GM19239 (cell line): ENCODE measurements at regions not wholly inside any gene's neighbourhood (a gene's known extent, or its start where the extent isn't known, plus 50 kb on each side); places are given as distances from the start of the nearest gene placed in this dataset.
"Not testable (repeated sequence)": the region's sequence is repeated elsewhere in the genome, so short reads cannot be mapped to it uniquely, and the experiment has no call there.

Experiments
- DNase-seq: peaks from one replicate; pipeline ENCODE4 v3.0.0; 2011; ENCODE audit warnings: low spot score; ENCODE audit not compliant: insufficient read length
- FAIRE-seq: peaks from 2 replicates; lab custom pipeline; 2011; peaks lifted over from hg19 to GRCh38; lab: Jason Lieb, UNC

GRCh38 chr2:125935559-125935958 is 720.4 kb upstream of the GYPC start:
- no peak for DNase-seq
- FAIRE-seq: no peak

- DNase-seq (no peak), FAIRE-seq (no peak)
Measured at GRCh38 chr2:125942585-125943424, 713.2 kb upstream of the GYPC start.

GRCh38 chr2:125959047-125959446 is 696.9 kb upstream of the GYPC start:
- no peak for DNase-seq
- FAIRE-seq: no peak

- DNase-seq (no peak), FAIRE-seq (no peak)
Measured at GRCh38 chr2:125961739-125962138, 694.2 kb upstream of the GYPC start.

GRCh38 chr2:125979886-125980285 is 676.1 kb upstream of the GYPC start:
- DNase-seq: no peak
- no peak for FAIRE-seq

GRCh38 chr2:125983364-125983763 is 672.6 kb upstream of the GYPC start:
- DNase-seq: no peak
- FAIRE-seq: no peak

- FAIRE-seq (no peak), DNase-seq (no peak)
Measured at GRCh38 chr2:126029316-126029715, 626.6 kb upstream of the GYPC start.

GRCh38 chr2:126038861-126039260 is 617.1 kb upstream of the GYPC start:
- DNase-seq (no peak), FAIRE-seq (no peak)

GRCh38 chr2:126041391-126042047 is 614.4 kb upstream of the GYPC start:
- FAIRE-seq: no peak

GRCh38 chr2:126042089-126042488 is 613.9 kb upstream of the GYPC start:
- DNase-seq (no peak), FAIRE-seq (no peak)

More at GRCh38 chr2:126041391-126042047, 614.4 kb upstream of the GYPC start:
- no peak for DNase-seq

- FAIRE-seq: no peak
- DNase-seq: no peak
Measured at GRCh38 chr2:126048719-126049118, 607.2 kb upstream of the GYPC start.

GRCh38 chr2:126049461-126049860 is 606.5 kb upstream of the GYPC start:
- no peak for FAIRE-seq

GRCh38 chr2:126050991-126051736 is 604.8 kb upstream of the GYPC start:
- FAIRE-seq: no peak

More at GRCh38 chr2:126049461-126049860, 606.5 kb upstream of the GYPC start:
- no peak for DNase-seq

GRCh38 chr2:126051737-126052240 is 604.2 kb upstream of the GYPC start:
- FAIRE-seq, DNase-seq: not testable (repeated sequence)

More at GRCh38 chr2:126050991-126051736, 604.8 kb upstream of the GYPC start:
- no peak for DNase-seq

- no peak for FAIRE-seq
- DNase-seq: no peak
Measured at GRCh38 chr2:126059379-126059778, 596.6 kb upstream of the GYPC start.

- FAIRE-seq: no peak
- DNase-seq: no peak
Measured at GRCh38 chr2:126085011-126085795, 570.8 kb upstream of the GYPC start.

- FAIRE-seq (no peak), DNase-seq (no peak)
Measured at GRCh38 chr2:126100962-126101361, 555.0 kb upstream of the GYPC start.

GRCh38 chr2:126106006-126106405 is 550.0 kb upstream of the GYPC start:
- DNase-seq: no peak
- FAIRE-seq: no peak

- no peak for DNase-seq
- FAIRE-seq: no peak
Measured at GRCh38 chr2:126107883-126108282, 548.1 kb upstream of the GYPC start.

- no peak for FAIRE-seq
- DNase-seq: no peak
Measured at GRCh38 chr2:126115975-126116374, 540.0 kb upstream of the GYPC start.
